Activated T-helper 17 cell treated with anti-CD3 and anti-CD28 coated beads, Interleukin-2, amount 50 U/mL, for 72 hours (primary cell): ENCODE measurements at regions not wholly inside any gene's neighbourhood (a gene's known extent, or its start where the extent isn't known, plus 50 kb on each side); places are given as distances from the start of the nearest gene placed in this dataset.

Experiments used
- ATAC-seq: fragments of 150-1000 bp; cut with Tn5 transposase; replicated peaks from 2 replicates; pipeline ENCODE4 v1.10.0; 2021; ENCODE audit warnings: mild to moderate bottlenecking, moderate library complexity
- H3K27ac Mint-ChIP-seq: one replicate; pipeline ENCODE4 v1.8.0; 2022; ENCODE audit warnings: mixed read lengths
- H3K27me3 Mint-ChIP-seq: one replicate; pipeline ENCODE4 v1.8.0; 2022; ENCODE audit warnings: mixed read lengths
- H3K36me3 Mint-ChIP-seq: one replicate; pipeline ENCODE4 v1.8.0; 2022; ENCODE audit warnings: low read depth, mild to moderate bottlenecking, mixed read lengths
- H3K4me1 Mint-ChIP-seq: one replicate; pipeline ENCODE4 v1.8.0; 2022; ENCODE audit warnings: mixed read lengths
- H3K4me3 Mint-ChIP-seq: one replicate; pipeline ENCODE4 v1.8.0; 2022; ENCODE audit warnings: mild to moderate bottlenecking, mixed read lengths
- H3K9me3 Mint-ChIP-seq: one replicate; pipeline ENCODE4 v1.8.0; 2022; ENCODE audit warnings: mixed read lengths

DNA sequence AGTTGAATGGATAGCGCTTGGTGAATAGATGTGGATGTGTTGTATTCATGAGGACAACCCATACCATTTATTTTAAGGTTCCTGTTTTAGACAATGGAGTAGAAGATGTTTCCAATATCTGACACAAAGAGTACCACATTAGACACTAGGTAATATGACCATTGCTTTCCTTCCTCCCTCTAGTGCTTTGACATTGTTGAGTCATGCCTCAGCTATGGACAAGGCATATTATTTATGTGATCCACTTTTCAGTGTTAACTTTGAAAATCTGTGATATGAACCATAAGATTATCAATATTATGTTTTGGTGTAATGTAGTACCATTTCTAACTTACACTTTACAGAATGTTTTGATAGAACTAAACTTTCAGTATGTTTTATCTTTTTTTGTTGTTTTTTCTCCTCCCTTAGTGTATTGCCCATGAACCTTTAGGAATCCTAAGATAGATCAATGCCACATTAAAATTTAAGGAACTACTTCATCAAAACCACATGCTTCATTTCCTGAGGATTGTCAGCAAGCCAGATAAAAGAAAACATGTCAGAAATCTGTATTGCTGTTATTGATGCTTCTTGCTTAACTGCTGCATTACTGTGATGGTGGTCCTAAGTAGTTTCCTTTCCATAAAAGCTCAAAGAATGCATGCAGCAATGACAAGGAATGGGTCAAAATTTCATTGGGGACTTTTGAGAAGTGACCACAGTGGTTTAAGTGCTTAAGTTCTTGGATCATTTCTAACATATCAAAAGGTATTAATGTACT is 105.0 kb downstream of the PCDH7 start:
- Mint-ChIP-seq H3K27me3 (no peaks in the 10 kb centered on the region), H3K9me3 (peaks cover 20% of the 10 kb centered on the region), H3K4me3 (no peak overlapping the region), H3K36me3 (no peaks in the 10 kb centered on the region), H3K4me1 (no peaks in the 10 kb centered on the region), H3K27ac (no peak overlapping the region)
- no peak for ATAC-seq

DNA sequence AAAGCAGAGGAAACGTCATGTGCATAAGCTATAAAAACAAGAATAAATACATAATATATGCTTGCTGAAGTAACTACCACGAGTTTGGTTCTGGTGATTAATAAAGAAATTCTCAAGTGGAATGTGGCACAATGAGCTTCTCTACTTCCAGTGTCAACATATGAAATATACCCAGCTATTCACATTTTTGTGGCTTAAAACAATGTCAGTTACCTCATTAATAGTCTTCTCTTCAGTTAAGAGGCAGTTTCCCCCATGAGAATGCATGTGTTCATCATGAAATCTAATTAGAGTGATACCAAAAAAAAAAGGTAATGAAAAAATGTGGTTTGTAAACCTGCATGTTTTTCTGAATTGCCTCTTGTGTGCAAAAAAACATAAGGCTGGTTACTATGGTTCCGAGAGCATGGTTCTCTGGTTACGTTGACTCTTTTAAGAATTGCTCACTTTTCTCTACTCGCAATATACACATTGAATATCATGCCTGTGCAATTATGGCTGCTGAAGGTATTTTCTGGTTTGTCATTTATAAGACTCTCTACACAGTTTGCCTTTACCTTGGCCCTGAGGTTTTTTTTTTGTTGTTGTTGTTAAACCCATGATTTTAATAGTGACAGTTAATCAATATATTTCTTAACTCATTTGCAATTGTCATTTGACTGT is 108.2 kb downstream of the PCDH7 start:
- Mint-ChIP-seq H3K9me3 (peaks cover 16% of the 10 kb centered on the region), H3K4me1 (no peaks in the 10 kb centered on the region), H3K27me3 (no peaks in the 10 kb centered on the region), H3K4me3 (no peak overlapping the region), H3K36me3 (no peaks in the 10 kb centered on the region), H3K27ac (no peak overlapping the region)
- ATAC-seq = no peak

GRCh38 chr4:30832639-30833038 is 112.5 kb downstream of the PCDH7 start:
- H3K36me3 Mint-ChIP-seq = no peaks in the 10 kb centered on the region
- H3K27me3 Mint-ChIP-seq = no peaks in the 10 kb centered on the region
- H3K4me3 Mint-ChIP-seq = no peak overlapping the region
- no peak for ATAC-seq
- no peaks in the 10 kb centered on the region for H3K4me1 Mint-ChIP-seq
- H3K9me3 Mint-ChIP-seq = peaks cover 16% of the 10 kb centered on the region
- H3K27ac Mint-ChIP-seq = no peak overlapping the region

- Mint-ChIP-seq H3K4me1 (no peaks in the 10 kb centered on the region), H3K36me3 (no peaks in the 10 kb centered on the region), H3K4me3 (no peak overlapping the region), H3K27me3 (no peaks in the 10 kb centered on the region), H3K9me3 (peaks cover 14% of the 10 kb centered on the region), H3K27ac (no peak overlapping the region)
- no peak for ATAC-seq
Measured at GRCh38 chr4:30833206-30833605, 113.0 kb downstream of the PCDH7 start.

- Mint-ChIP-seq H3K4me1 (no peaks in the 10 kb centered on the region), H3K27ac (no peak overlapping the region), H3K9me3 (peaks cover 10% of the 10 kb centered on the region), H3K4me3 (no peak overlapping the region), H3K36me3 (no peaks in the 10 kb centered on the region), H3K27me3 (no peaks in the 10 kb centered on the region)
- no peak for ATAC-seq
Measured at GRCh38 chr4:30835044-30835443, 114.9 kb downstream of the PCDH7 start.

DNA sequence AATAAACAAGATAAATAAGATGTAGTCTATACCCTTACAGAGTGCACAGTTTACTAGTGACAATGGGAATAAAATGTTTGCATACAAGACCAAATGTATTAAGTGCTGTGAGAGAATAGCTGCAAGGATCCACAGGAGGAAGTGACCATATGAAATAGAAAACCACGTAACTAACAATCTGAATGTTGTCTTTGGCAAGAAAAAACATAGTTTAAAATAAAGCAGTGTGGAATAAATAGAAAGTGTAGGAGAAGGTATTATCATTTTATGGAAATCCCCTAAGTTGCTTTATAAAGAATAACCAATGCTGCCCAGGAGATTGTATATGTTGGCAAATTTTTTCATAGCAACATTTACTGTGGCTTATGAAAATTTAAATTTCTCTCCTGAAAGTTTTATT is 116.1 kb downstream of the PCDH7 start:
- no peaks in the 10 kb centered on the region for H3K4me1 Mint-ChIP-seq
- no peak for ATAC-seq
- H3K9me3 Mint-ChIP-seq = peaks cover 10% of the 10 kb centered on the region
- H3K4me3 Mint-ChIP-seq = no peak overlapping the region
- no peaks in the 10 kb centered on the region for H3K36me3 Mint-ChIP-seq
- H3K27me3 Mint-ChIP-seq = no peaks in the 10 kb centered on the region
- no peak overlapping the region for H3K27ac Mint-ChIP-seq

GRCh38 chr4:30837131-30837539 is 117.0 kb downstream of the PCDH7 start:
- H3K4me3 Mint-ChIP-seq = no peak overlapping the region
- H3K27me3 Mint-ChIP-seq = no peaks in the 10 kb centered on the region
- no peaks in the 10 kb centered on the region for H3K4me1 Mint-ChIP-seq
- H3K27ac Mint-ChIP-seq = no peak overlapping the region
- peaks cover 10% of the 10 kb centered on the region for H3K9me3 Mint-ChIP-seq
- ATAC-seq = no peak
- H3K36me3 Mint-ChIP-seq = no peaks in the 10 kb centered on the region

DNA sequence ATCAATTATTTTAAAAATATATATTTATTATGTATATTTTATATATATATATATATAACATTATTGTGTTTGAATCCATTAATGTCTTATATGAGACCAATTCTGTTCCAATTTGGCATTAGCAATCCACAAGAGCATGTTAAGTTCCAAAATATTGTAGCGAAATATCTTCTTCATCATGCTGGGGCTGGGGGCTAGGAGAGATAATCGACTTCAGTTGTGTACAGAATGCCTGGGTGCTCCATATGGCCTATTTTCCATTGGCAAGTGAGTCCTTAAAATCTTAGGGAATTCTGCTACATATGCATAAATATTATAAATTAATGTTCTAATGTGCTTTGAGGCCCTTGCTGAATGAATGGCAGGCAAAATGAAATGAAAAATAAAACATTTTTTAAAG is 117.7 kb downstream of the PCDH7 start:
- no peak overlapping the region for H3K27ac Mint-ChIP-seq
- H3K36me3 Mint-ChIP-seq = no peaks in the 10 kb centered on the region
- no peaks in the 10 kb centered on the region for H3K4me1 Mint-ChIP-seq
- no peak overlapping the region for H3K4me3 Mint-ChIP-seq
- no peak for ATAC-seq
- peaks cover 15% of the 10 kb centered on the region for H3K9me3 Mint-ChIP-seq
- no peaks in the 10 kb centered on the region for H3K27me3 Mint-ChIP-seq

GRCh38 chr4:30838331-30838730 is 118.2 kb downstream of the PCDH7 start:
- Mint-ChIP-seq H3K9me3 (peaks cover 15% of the 10 kb centered on the region), H3K4me1 (no peaks in the 10 kb centered on the region), H3K36me3 (no peaks in the 10 kb centered on the region), H3K27me3 (no peaks in the 10 kb centered on the region), H3K4me3 (no peak overlapping the region), H3K27ac (no peak overlapping the region)
- ATAC-seq = no peak

DNA sequence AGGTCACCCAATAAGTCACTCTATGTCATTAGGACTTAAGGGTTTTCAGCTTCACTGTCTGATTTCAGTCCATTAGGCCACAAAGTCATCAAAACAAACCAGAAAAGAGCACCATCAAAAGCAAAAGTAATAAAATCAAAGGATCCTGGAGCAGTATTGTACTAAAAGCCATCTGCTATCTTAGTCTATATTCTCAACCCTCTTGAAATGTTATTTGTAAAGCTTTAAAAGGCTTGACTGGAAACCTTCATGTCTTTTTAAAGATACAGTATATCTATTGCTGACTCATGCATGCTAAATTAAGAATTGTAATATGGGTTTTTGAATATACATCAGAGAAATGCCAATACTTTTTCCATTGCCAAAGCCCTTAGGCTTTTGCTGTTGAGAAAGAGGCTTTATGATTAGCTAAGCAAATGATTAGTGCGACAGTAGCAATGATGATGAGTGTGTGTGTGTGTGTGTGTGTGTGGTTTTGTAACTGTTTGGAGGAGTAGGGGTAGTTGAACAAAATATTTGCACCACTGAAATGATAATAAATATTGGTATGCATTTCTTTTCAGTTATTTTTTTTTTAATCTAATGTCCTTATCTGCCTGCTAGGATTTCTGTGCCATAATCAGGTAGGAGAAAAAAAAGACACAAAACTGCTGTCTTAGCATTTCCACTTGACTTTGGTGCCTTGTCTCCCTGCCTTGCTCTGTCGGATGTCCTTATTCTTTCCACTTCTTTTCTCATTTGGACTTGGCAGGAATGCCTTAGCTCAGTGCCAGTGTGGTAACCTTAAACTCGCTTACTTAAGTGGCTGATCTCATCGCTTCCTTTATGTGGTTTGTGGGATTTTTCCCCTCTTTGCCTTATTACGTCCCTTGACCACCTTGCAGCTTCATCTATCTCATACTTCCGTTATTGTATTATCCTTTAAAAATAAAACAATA is 119.7 kb downstream of the PCDH7 start:
- no peaks in the 10 kb centered on the region for H3K4me1 Mint-ChIP-seq
- no peak for ATAC-seq
- no peak overlapping the region for H3K27ac Mint-ChIP-seq
- peaks cover 14% of the 10 kb centered on the region for H3K9me3 Mint-ChIP-seq
- no peaks in the 10 kb centered on the region for H3K36me3 Mint-ChIP-seq
- no peak overlapping the region for H3K4me3 Mint-ChIP-seq
- no peaks in the 10 kb centered on the region for H3K27me3 Mint-ChIP-seq

- no peaks in the 10 kb centered on the region for H3K4me1 Mint-ChIP-seq
- H3K36me3 Mint-ChIP-seq = no peaks in the 10 kb centered on the region
- ATAC-seq = no peak
- peaks cover 14% of the 10 kb centered on the region for H3K9me3 Mint-ChIP-seq
- no peak overlapping the region for H3K4me3 Mint-ChIP-seq
- no peak overlapping the region for H3K27ac Mint-ChIP-seq
- no peaks in the 10 kb centered on the region for H3K27me3 Mint-ChIP-seq
Measured at GRCh38 chr4:30840571-30840970, 120.4 kb downstream of the PCDH7 start.

- Mint-ChIP-seq H3K9me3 (peaks cover 10% of the 10 kb centered on the region), H3K27ac (no peak overlapping the region), H3K4me3 (no peak overlapping the region), H3K27me3 (no peaks in the 10 kb centered on the region), H3K4me1 (no peaks in the 10 kb centered on the region), H3K36me3 (no peaks in the 10 kb centered on the region)
- no peak for ATAC-seq
Measured at GRCh38 chr4:30842142-30842541, 122.0 kb downstream of the PCDH7 start.

GRCh38 chr4:30842689-30843088 is 122.5 kb downstream of the PCDH7 start:
- ATAC-seq = no peak
- no peak overlapping the region for H3K27ac Mint-ChIP-seq
- no peak overlapping the region for H3K4me3 Mint-ChIP-seq
- H3K36me3 Mint-ChIP-seq = no peaks in the 10 kb centered on the region
- peaks cover 11% of the 10 kb centered on the region for H3K9me3 Mint-ChIP-seq
- no peaks in the 10 kb centered on the region for H3K4me1 Mint-ChIP-seq
- no peaks in the 10 kb centered on the region for H3K27me3 Mint-ChIP-seq

- ATAC-seq = no peak
- H3K27me3 Mint-ChIP-seq = no peaks in the 10 kb centered on the region
- H3K4me3 Mint-ChIP-seq = no peak overlapping the region
- no peaks in the 10 kb centered on the region for H3K4me1 Mint-ChIP-seq
- peaks cover 17% of the 10 kb centered on the region for H3K9me3 Mint-ChIP-seq
- H3K27ac Mint-ChIP-seq = no peak overlapping the region
- no peaks in the 10 kb centered on the region for H3K36me3 Mint-ChIP-seq
Measured at GRCh38 chr4:30844861-30845582, 124.9 kb downstream of the PCDH7 start.
